K562 (cell line): ENCODE measurements at regions not wholly inside any gene's neighbourhood (a gene's known extent, or its start where the extent isn't known, plus 50 kb on each side); places are given as distances from the start of the nearest gene placed in this dataset.

Experiments used
- ATAC-seq: fragments of 200-7000 bp; cut with Tn5 transposase; 3 replicates; pipeline ENCODE4 v1.9.1; 2020; ENCODE audit warnings: moderate library complexity
- BruUV-seq: library from RNA; stranded (reverse); fragments of 400-500 nt; replicated peaks from 2 replicates; lab custom pipeline; 2021; lab: Mats Ljungman, UMichigan
- CTCF ChIA-PET: fragments of 300-600 bp; formaldehyde crosslinking; extraction: SDS; loops from one replicate; lab custom pipeline; 2021; ENCODE audit warnings: low intra/inter-chr PET ratio; lab: Yijun Ruan, JAX
- POLR2A ChIA-PET: fragments of 300-600, 350-650 bp; sonication (Branson Sonifier 250); formaldehyde crosslinking; extraction: SDS; loops from one replicate; lab custom pipeline; 2021; ENCODE audit warnings: antibody characterized with exemption, inconsistent platforms; lab: Yijun Ruan, JAX
- DNase-seq, 4 experiments: peaks; one replicate each; pipeline versions ENCODE4 v3.0.0 to v3.0.0-alpha.2; 2011 to 2018; ENCODE audit warnings: low spot score in 3 of 4, mixed read lengths in 3 of 4; ENCODE audit errors: extremely low read depth in 1 of 4
- FAIRE-seq: peaks from 2 replicates; lab custom pipeline; 2011; peaks lifted over from hg19 to GRCh38; lab: Jason Lieb, UNC
- H2AFZ ChIP-seq: 2 replicates; pipeline ENCODE4 v1.6.0; 2011; ENCODE audit warnings: low read depth, low read length, control low read depth, inconsistent platforms
- H3K27ac ChIP-seq: fragments of 200-600 bp; 3 replicates; pipeline ENCODE4 v1.8.0; 2011; ENCODE audit warnings: low read depth, mild to moderate bottlenecking, control low read depth, inconsistent platforms, low read length, moderate library complexity, mixed read lengths; ENCODE audit errors: extremely low read depth
- H3K27me3 ChIP-seq, 2 experiments: fragments of 300-600 bp in 1 of 2; 2 replicates in 1 of 2; 3 replicates in 1 of 2; pipeline versions ENCODE4 v1.6.0 to v1.8.0; 2011; ENCODE audit warnings: inconsistent platforms in 2 of 2, low read length in 2 of 2, mild to moderate bottlenecking in 1 of 2, mixed read lengths in 1 of 2, moderate library complexity in 1 of 2; ENCODE audit not compliant: control insufficient read depth in 2 of 2, insufficient read depth in 2 of 2
- H3K36me3 ChIP-seq: fragments of 300-600 bp; 3 replicates; pipeline ENCODE4 v1.8.0; 2011; ENCODE audit warnings: mild to moderate bottlenecking, low read length, inconsistent platforms; ENCODE audit not compliant: control insufficient read depth, insufficient read depth
- H3K4me1 ChIP-seq, 2 experiments: fragments of 200-600 bp in 1 of 2; replicated peaks in 1 of 2; 2 replicates in 1 of 2; 3 replicates in 1 of 2; pipeline versions ENCODE4 v1.5.1 to v1.8.0; 2011; ENCODE audit warnings: inconsistent platforms in 2 of 2, low read length in 2 of 2, mild to moderate bottlenecking in 1 of 2, mixed read lengths in 1 of 2, moderate library complexity in 1 of 2; ENCODE audit not compliant: control insufficient read depth in 2 of 2, insufficient read depth in 2 of 2
- H3K4me2 ChIP-seq: 2 replicates; pipeline ENCODE4 v1.6.1; 2011; ENCODE audit warnings: low read length, control low read depth, inconsistent platforms, mixed read lengths; ENCODE audit not compliant: insufficient read depth
- H3K4me3 ChIP-seq: fragments of 200-600 bp; sonication (generic), shearing (Covaris generic); 2 replicates; pipeline ENCODE4 v1.5.1; 2016; ENCODE audit warnings: control low read depth, inconsistent platforms
- H3K79me2 ChIP-seq: fragments of 200-600 bp; 3 replicates; pipeline ENCODE4 v1.8.0; 2011; ENCODE audit warnings: low read length, inconsistent platforms; ENCODE audit not compliant: control insufficient read depth, insufficient read depth
- H3K9ac ChIP-seq, 2 experiments: 2 replicates each; pipeline versions ENCODE4 v1.6.0 to v1.6.1; 2011; ENCODE audit warnings: low read depth in 2 of 2, low read length in 2 of 2, control low read depth in 1 of 2, inconsistent platforms in 1 of 2, mild to moderate bottlenecking in 1 of 2, mixed read lengths in 1 of 2; ENCODE audit not compliant: insufficient read depth in 1 of 2
- H3K9me1 ChIP-seq: one replicate; pipeline ENCODE4 v1.6.0; 2011; ENCODE audit warnings: inconsistent platforms, mild to moderate bottlenecking, low read length, moderate library complexity; ENCODE audit not compliant: control insufficient read depth, insufficient read depth
- H3K9me3 ChIP-seq: replicated peaks from 2 replicates; pipeline ENCODE4 v1.5.1; 2011; ENCODE audit warnings: low read depth, low read length, inconsistent platforms; ENCODE audit not compliant: control insufficient read depth, insufficient read depth
- H4K20me1 ChIP-seq: replicated peaks from 2 replicates; pipeline ENCODE4 v1.6.1; 2011; ENCODE audit warnings: low read length, inconsistent platforms, mixed read lengths; ENCODE audit not compliant: control insufficient read depth, insufficient read depth
- ARNT ChIP-seq, 2 experiments: fragments of 450-650 bp; IDR thresholded peaks; 2 replicates each; pipeline ENCODE4 v1.6.1; 2016; ENCODE audit warnings: mild to moderate bottlenecking in 1 of 2
- ATF7 ChIP-seq: fragments of 450-650 bp; IDR thresholded peaks from 2 replicates; pipeline ENCODE4 v1.7.1; 2014; ENCODE audit warnings: mild to moderate bottlenecking, moderate library complexity
- DDX20 ChIP-seq: fragments of 450-650 bp; IDR thresholded peaks from 2 replicates; pipeline ENCODE4 v1.6.1; 2016; ENCODE audit warnings: missing genetic modification characterization, low read depth, mild to moderate bottlenecking, missing compliant biosample characterization, moderate library complexity
- FOXA3 ChIP-seq, 2 experiments: fragments of 450-650 bp in 1 of 2; sonication (generic) in 1 of 2; formaldehyde crosslinking; IDR thresholded peaks in 1 of 2; conservative IDR thresholded peaks in 1 of 2; 2 replicates each; pipeline versions ENCODE4 v1.4.0 to v1.8.0; 2020 to 2022; ENCODE audit warnings: mild to moderate bottlenecking in 2 of 2, missing genetic modification reagents in 1 of 2
- GTF2A2 ChIP-seq: IDR thresholded peaks from 2 replicates; pipeline ENCODE4 v1.6.1; 2016; ENCODE audit warnings: mild to moderate bottlenecking, missing genetic modification characterization, missing compliant biosample characterization
- HDAC6 ChIP-seq: IDR thresholded peaks from 2 replicates; pipeline ENCODE4 v1.6.1; 2012; ENCODE audit warnings: low read depth, mild to moderate bottlenecking, control low read depth, inconsistent platforms, low read length, moderate library complexity
- HNRNPH1 ChIP-seq: fragments of 200-400 bp; formaldehyde crosslinking; optimal IDR thresholded peaks from 2 replicates; pipeline ENCODE3; 2017; ENCODE audit warnings: low read depth, mild to moderate bottlenecking, low read length, moderate library complexity
- HNRNPUL1 ChIP-seq: fragments of 200-400 bp; formaldehyde crosslinking; IDR thresholded peaks from 2 replicates; pipeline ENCODE4 v1.6.1; 2017; ENCODE audit warnings: low read length
- KDM4B ChIP-seq, 2 experiments: fragments of 450-650 bp in 1 of 2; sonication (generic) in 1 of 2; IDR thresholded peaks; 2 replicates each; pipeline ENCODE4 v1.6.1; 2016 to 2017; ENCODE audit warnings: borderline replicate concordance in 2 of 2, antibody characterized with exemption in 1 of 2, low read depth in 1 of 2, mild to moderate bottlenecking in 1 of 2
- TFE3 ChIP-seq: fragments of 450-650 bp; formaldehyde crosslinking; IDR thresholded peaks from 2 replicates; pipeline ENCODE4 v1.4.0; 2020; ENCODE audit warnings: mild to moderate bottlenecking, mixed read lengths
- TRIM24 ChIP-seq, 2 experiments: fragments of 450-650 bp; IDR thresholded peaks; 2 replicates each; pipeline ENCODE4 v1.6.1; 2016
- YBX1 ChIP-seq: fragments of 450-650 bp; IDR thresholded peaks from 2 replicates; pipeline ENCODE4 v1.7.1; 2016; ENCODE audit warnings: mild to moderate bottlenecking
- ZBTB1 ChIP-seq: sonication (generic); formaldehyde crosslinking; IDR thresholded peaks from 2 replicates; pipeline ENCODE4 v1.8.1; 2023; ENCODE audit warnings: missing genetic modification reagents, low read depth, mild to moderate bottlenecking, borderline replicate concordance
- ZNF143 ChIP-seq: sonication (generic); formaldehyde crosslinking; IDR thresholded peaks from 2 replicates; pipeline ENCODE4 v1.9.0; 2022; ENCODE audit warnings: mild to moderate bottlenecking, missing genetic modification reagents
- ZNF197 ChIP-seq: fragments of 200-800 bp; sonication (Bioruptor generic); IDR thresholded peaks from 2 replicates; pipeline ENCODE4 v1.6.1; 2016; ENCODE audit warnings: low read depth, missing genetic modification characterization, missing compliant biosample characterization
- ZNF324 ChIP-seq: fragments of 250-450 bp; sonication (Bioruptor Pico); IDR thresholded peaks from 2 replicates; pipeline ENCODE4 v1.4.0; 2020; ENCODE audit warnings: mild to moderate bottlenecking
- ZNF584 ChIP-seq: fragments of 200-800 bp; sonication (Bioruptor generic); IDR thresholded peaks from 2 replicates; pipeline ENCODE4 v1.6.1; 2016; ENCODE audit warnings: low read depth, mild to moderate bottlenecking, missing genetic modification characterization, missing compliant biosample characterization
- ZNF592 ChIP-seq: fragments of 450-650 bp; IDR thresholded peaks from 2 replicates; pipeline ENCODE4 v1.6.1; 2017; ENCODE audit warnings: antibody characterized with exemption, mild to moderate bottlenecking
- WGBS: fragments of 100-300 bp; shearing (Covaris generic); methylation state at CpG from one replicate; pipeline ENCODE4 v1.1.6; 2016; ENCODE audit warnings: low coverage, mixed read lengths; ENCODE audit not compliant: insufficient coverage; ENCODE audit errors: missing lambda C conversion rate; 5-methylcytosine and 5-hydroxymethylcytosine counted together
- in situ Hi-C: fragments of 300-500 bp; cut with MboI; formaldehyde crosslinking; loops from 4 replicates; pipeline ENCODE4 v1.15.0; 2018; ENCODE audit warnings: inconsistent platforms, mixed read lengths
- intact Hi-C: fragments of 100-400 bp; cut with micrococcal nuclease; formaldehyde crosslinking; loops from 2 replicates; pipeline ENCODE4 v1.14.2; 2022

- in situ Hi-C loops = no loop called here
- Histone ChIP-seq H3K9me3 (no peaks in the 10 kb centered on the region), H3K4me3 (no peak overlapping the region), H3K27ac (no peak overlapping the region), H2AFZ (no peak overlapping the region), H4K20me1 (no peaks in the 10 kb centered on the region), H3K9ac (no peak overlapping the region), H3K4me1 (no peaks in the 10 kb centered on the region), H3K4me2 (no peak overlapping the region), H3K27me3 (no peaks in the 10 kb centered on the region), H3K36me3 (no peaks in the 10 kb centered on the region), H3K79me2 (no peaks in the 10 kb centered on the region), H3K9me1 (no peaks in the 10 kb centered on the region)
- CTCF ChIA-PET = no interaction called here
- 0% methylated on average over 3 of the region's 3 CpGs for WGBS
- intact Hi-C loops = no loop called here
- POLR2A ChIA-PET = no interaction called here
- no TSS peak for BruUV-seq
- DNase-seq (no peak), FAIRE-seq (no peak), ATAC-seq (no peak)
- no peak for TF ChIP-seq ATF7
- TF ChIP-seq GTF2A2 (tag) = no peak
- no peak for TF ChIP-seq FOXA3 (CRISPR knock-in tag; conservative IDR thresholded peaks at IDR 0.05 in 1 of 2, IDR thresholded peaks at IDR 0.05 in 1 of 2)
- TF ChIP-seq ZNF592 = no peak
- no peak for TF ChIP-seq ARNT (IDR thresholded peaks at IDR 0.05)
- no peak for TF ChIP-seq ZNF584 (CRISPR knock-in tag)
- TF ChIP-seq ZNF143 (CRISPR knock-in tag) = no peak
- no peak for TF ChIP-seq YBX1
- TF ChIP-seq TFE3 (CRISPR knock-in tag) = no peak
- TF ChIP-seq HDAC6 = no peak
- no peak for TF ChIP-seq DDX20 (tag)
- no peak for TF ChIP-seq ZNF324 (CRISPR knock-in tag)
- TF ChIP-seq KDM4B (IDR thresholded peaks at IDR 0.05; ENCODE audit: borderline replicate concordance in 2 of 2, low read depth in 1 of 2) = no peak
- no peak for TF ChIP-seq HNRNPUL1
- no peak for TF ChIP-seq ZNF197 (CRISPR knock-in tag)
- no peak for TF ChIP-seq HNRNPH1
- TF ChIP-seq ZBTB1 (CRISPR knock-in tag) = no peak
- no peak for TF ChIP-seq TRIM24 (IDR thresholded peaks at IDR 0.05)
These were observed 214.0 kb upstream of the MAST4 start for GRCh38 chr5:66382152-66382551.
